Panc1 (cell line): ENCODE measurements at regions not wholly inside any gene's neighbourhood (a gene's known extent, or its start where the extent isn't known, plus 50 kb on each side); places are given as distances from the start of the nearest gene placed in this dataset.

ENCODE experiments used
- ATAC-seq: fragments of 200-7000 bp; cut with Tn5 transposase; 2 replicates; pipeline ENCODE4 v1.9.1; 2020; ENCODE audit warnings: mild to moderate bottlenecking, moderate library complexity
- BruUV-seq: library from RNA; stranded (reverse); fragments of 400-500 nt; replicated peaks from 2 replicates; lab custom pipeline; 2021; lab: Mats Ljungman, UMichigan
- CTCF ChIA-PET: fragments of 300-600 bp; sonication (Branson Sonifier 250); formaldehyde crosslinking; loops from one replicate; lab custom pipeline; 2022; ENCODE audit warnings: antibody characterized with exemption; lab: Charles Lee
- POLR2A ChIA-PET: fragments of 300-600 bp; sonication (Branson Sonifier 250); formaldehyde crosslinking; loops from one replicate; lab custom pipeline; 2022; ENCODE audit warnings: antibody characterized with exemption; lab: Charles Lee
- DNase-seq: peaks from one replicate; pipeline ENCODE4 v3.0.0-alpha.2; 2010; ENCODE audit warnings: low read depth, low spot score
- H3K27ac ChIP-seq: 2 replicates; pipeline ENCODE4 v1.5.1; 2011; ENCODE audit warnings: mild to moderate bottlenecking, low read length, inconsistent platforms
- H3K27me3 ChIP-seq: fragments of 200-500 bp; sonication (Bioruptor generic); 2 replicates; pipeline ENCODE4 v1.6.0; 2014; ENCODE audit warnings: low read length, inconsistent platforms; ENCODE audit not compliant: control insufficient read depth, insufficient read depth
- H3K36me3 ChIP-seq: fragments of 200-500 bp; sonication (Bioruptor generic); 2 replicates; pipeline ENCODE4 v1.5.1; 2014; ENCODE audit warnings: inconsistent platforms, mild to moderate bottlenecking, low read length, moderate library complexity; ENCODE audit not compliant: control insufficient read depth, insufficient read depth
- H3K4me1 ChIP-seq: 2 replicates; pipeline ENCODE4 v1.5.1; 2011; ENCODE audit warnings: inconsistent platforms, mild to moderate bottlenecking, low read length, moderate library complexity; ENCODE audit not compliant: control insufficient read depth, insufficient read depth
- H3K4me3 ChIP-seq, 2 experiments: 2 replicates each; pipeline ENCODE4 v1.5.1; 2011 to 2012; ENCODE audit warnings: low read depth in 2 of 2, low read length in 2 of 2, mild to moderate bottlenecking in 2 of 2, inconsistent platforms in 1 of 2, moderate library complexity in 1 of 2
- H3K9me3 ChIP-seq: fragments of 200-500 bp; sonication (Bioruptor generic); 2 replicates; pipeline ENCODE4 v1.5.1; 2014; ENCODE audit warnings: low read depth, mild to moderate bottlenecking, inconsistent platforms, low read length, moderate library complexity; ENCODE audit not compliant: control insufficient read depth, insufficient read depth
- CTCF ChIP-seq: fragments of 450-650 bp; IDR thresholded peaks from 2 replicates; pipeline ENCODE4 v1.5.1; 2017; ENCODE audit warnings: mild to moderate bottlenecking
- POLR2AphosphoS5 ChIP-seq: IDR thresholded peaks from 2 replicates; pipeline ENCODE4 v1.6.1; 2012; ENCODE audit warnings: mild to moderate bottlenecking, low read depth, low read length, moderate library complexity
- REST ChIP-seq, 2 experiments: IDR thresholded peaks; 2 replicates each; pipeline ENCODE4 v1.6.1; 2011 to 2012; ENCODE audit warnings: low read depth in 2 of 2, control low read depth in 1 of 2, low read length in 1 of 2, mild to moderate bottlenecking in 1 of 2, moderate library complexity in 1 of 2; ENCODE audit not compliant: insufficient read depth in 1 of 2
- SIN3A ChIP-seq: IDR thresholded peaks from 2 replicates; pipeline ENCODE4 v1.6.1; 2012; ENCODE audit warnings: low read depth, mild to moderate bottlenecking, low read length, moderate library complexity, borderline replicate concordance; ENCODE audit not compliant: insufficient read depth
- TCF7L2 ChIP-seq: IDR thresholded peaks from 2 replicates; pipeline ENCODE4 v1.6.1; 2011; ENCODE audit warnings: mild to moderate bottlenecking, low read depth, low read length, inconsistent platforms
- in situ Hi-C: cut with HindIII; loops from 2 replicates; pipeline ENCODE4 v1.10.0; 2016; ENCODE audit warnings: low sequenced_read_pairs, low pct_unique_long_range_greater_than_20kb
- intact Hi-C: fragments of 100-400 bp; cut with micrococcal nuclease; formaldehyde crosslinking; loops from one replicate; pipeline ENCODE4 v1.10.0; 2022; ENCODE audit not compliant: unreplicated experiment

- intact Hi-C loops = no loop called here
- Histone ChIP-seq H3K27me3 (no peaks in the 10 kb centered on the region), H3K36me3 (no peaks in the 10 kb centered on the region), H3K4me3 (no peak overlapping the region), H3K9me3 (no peaks in the 10 kb centered on the region), H3K27ac (no peak overlapping the region), H3K4me1 (no peaks in the 10 kb centered on the region)
- no TSS peak for BruUV-seq
- ChIA-PET POLR2A (no interaction called here), CTCF (no interaction called here)
- TF ChIP-seq CTCF (no peak), TCF7L2 (no peak), REST (IDR thresholded peaks at IDR 0.05; ENCODE audit: insufficient read depth in 1 of 2, low read depth in 2 of 2, low read length in 1 of 2) (no peak), POLR2AphosphoS5 (no peak), SIN3A (no peak)
- ATAC-seq (no peak), DNase-seq (no peak)
- in situ Hi-C loops = no loop called here
These were observed 391.0 kb upstream of the NRP1 start for GRCh38 chr10:33725430-33725829.

GRCh38 chr10:33723181-33723580, 388.7 kb upstream of the NRP1 start:
- intact Hi-C loops = no loop called here
- Histone ChIP-seq H3K36me3 (no peaks in the 10 kb centered on the region), H3K27me3 (no peaks in the 10 kb centered on the region), H3K4me3 (no peak overlapping the region), H3K27ac (no peak overlapping the region), H3K4me1 (no peaks in the 10 kb centered on the region), H3K9me3 (no peaks in the 10 kb centered on the region)
- DNase-seq = no peak
- TF ChIP-seq TCF7L2 (no peak), REST (IDR thresholded peaks at IDR 0.05; ENCODE audit: insufficient read depth in 1 of 2, low read depth in 2 of 2, low read length in 1 of 2) (no peak), SIN3A (no peak), CTCF (no peak), POLR2AphosphoS5 (no peak)
- POLR2A ChIA-PET = no interaction called here
- BruUV-seq = no TSS peak
- ATAC-seq = no peak
- CTCF ChIA-PET = no interaction called here
- in situ Hi-C loops = no loop called here
